ENCODE measurements at regions not wholly inside any gene's neighbourhood (a gene's known extent, or its start where the extent isn't known, plus 50 kb on each side); places are given as distances from the start of the nearest gene placed in this dataset.
"Not testable (repeated sequence)": the region's sequence is repeated elsewhere in the genome, so short reads cannot be mapped to it uniquely, and the experiment has no call there.

GRCh38 chr6:48378884-48379407, 267.9 kb upstream of the PTCHD4 start:
- Histone ChIP-seq H3K4me1 (ENCODE audit: control insufficient read depth in 1 of 2, insufficient read depth in 2 of 2, low read length in 2 of 2) (no peaks in the 10 kb centered on the region), H3K9me3 (ENCODE audit: control insufficient read depth, low read length) (no peaks in the 10 kb centered on the region), H3K27me3 (ENCODE audit: control insufficient read depth in 1 of 2, insufficient read depth in 2 of 2, low read length in 1 of 2) (no peaks in the 10 kb centered on the region), H3K36me3 (ENCODE audit: control insufficient read depth in 1 of 2, insufficient read depth in 2 of 2, low read length in 1 of 2) (no peaks in the 10 kb centered on the region), H3K4me3 (ENCODE audit: low read length in 2 of 2) (no peak overlapping the region), H3K27ac (ENCODE audit: low read depth in 1 of 2, low read length in 2 of 2) (no peak overlapping the region)
- DNase-seq = no peak
- intact Hi-C loops (cut with DNase I) = no loop called here
- no peak for ATAC-seq (ENCODE audit: low FRiP score)

- no peak overlapping the region for H3K4me3 ChIP-seq (ENCODE audit: low read length in 2 of 2)
- H3K9me3 ChIP-seq (ENCODE audit: control insufficient read depth, low read length) = no peaks in the 10 kb centered on the region
- WGBS, 2 donors = 78% methylated on average over 3 of the region's 3 CpGs
- H3K27me3 ChIP-seq (ENCODE audit: control insufficient read depth in 1 of 2, insufficient read depth in 2 of 2, low read length in 1 of 2) = no peaks in the 10 kb centered on the region
- no peaks in the 10 kb centered on the region for H3K4me1 ChIP-seq (ENCODE audit: control insufficient read depth in 1 of 2, insufficient read depth in 2 of 2, low read length in 2 of 2)
- DNase-seq = no peak
- ATAC-seq (ENCODE audit: low FRiP score) = no peak
- H3K27ac ChIP-seq (ENCODE audit: low read depth in 1 of 2, low read length in 2 of 2) = no peak overlapping the region
- intact Hi-C loops (cut with DNase I) = no loop called here
- H3K36me3 ChIP-seq (ENCODE audit: control insufficient read depth in 1 of 2, insufficient read depth in 2 of 2, low read length in 1 of 2) = no peaks in the 10 kb centered on the region
These were observed 266.1 kb upstream of the PTCHD4 start for GRCh38 chr6:48377115-48377514.

DNA sequence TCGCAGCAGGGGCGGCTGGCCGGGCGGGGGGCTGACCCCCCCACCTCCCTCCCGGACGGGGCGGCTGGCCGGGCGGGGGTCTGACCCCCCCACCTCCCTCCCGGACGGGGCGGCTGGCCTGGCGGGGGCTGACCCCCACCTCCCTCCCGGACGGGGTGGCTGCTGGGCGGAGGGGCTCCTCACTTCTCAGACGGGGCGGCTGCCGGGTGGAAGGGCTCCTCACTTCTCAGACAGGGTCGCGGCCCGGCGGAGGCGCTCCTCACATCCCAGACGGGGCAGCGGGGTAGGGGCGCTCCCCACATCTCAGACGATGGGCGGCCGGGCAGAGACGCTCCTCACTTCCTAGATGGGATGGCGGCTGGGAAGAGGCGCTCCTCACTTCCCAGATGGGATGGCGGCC, 260.2 kb upstream of the PTCHD4 start:
- H3K4me3 ChIP-seq (ENCODE audit: low read length in 2 of 2); H3K27me3 ChIP-seq (ENCODE audit: control insufficient read depth in 1 of 2, insufficient read depth in 2 of 2, low read length in 1 of 2); ATAC-seq (ENCODE audit: low FRiP score); intact Hi-C loops (cut with DNase I); H3K36me3 ChIP-seq (ENCODE audit: control insufficient read depth in 1 of 2, insufficient read depth in 2 of 2, low read length in 1 of 2); H3K9me3 ChIP-seq (ENCODE audit: control insufficient read depth, low read length); H3K4me1 ChIP-seq (ENCODE audit: control insufficient read depth in 1 of 2, insufficient read depth in 2 of 2, low read length in 2 of 2); H3K27ac ChIP-seq (ENCODE audit: low read depth in 1 of 2, low read length in 2 of 2): not testable (repeated sequence)
- WGBS, 2 donors = 93 to 96% methylated on average over 21 to 34 of the region's 34 CpGs
- DNase-seq = peak in 1 of 2 donors; percentile 49

GRCh38 chr6:48369100-48369499, 258.1 kb upstream of the PTCHD4 start:
- no peak overlapping the region for H3K27ac ChIP-seq (ENCODE audit: low read depth in 1 of 2, low read length in 2 of 2)
- no peaks in the 10 kb centered on the region for H3K4me1 ChIP-seq (ENCODE audit: control insufficient read depth in 1 of 2, insufficient read depth in 2 of 2, low read length in 2 of 2)
- WGBS, 2 donors = 78 to 81% methylated on average over 2 of the region's 2 CpGs
- intact Hi-C loops (cut with DNase I) = no loop called here
- H3K9me3 ChIP-seq (ENCODE audit: control insufficient read depth, low read length) = no peaks in the 10 kb centered on the region
- ATAC-seq (ENCODE audit: low FRiP score) = no peak
- no peaks in the 10 kb centered on the region for H3K36me3 ChIP-seq (ENCODE audit: control insufficient read depth in 1 of 2, insufficient read depth in 2 of 2, low read length in 1 of 2)
- DNase-seq = no peak
- H3K4me3 ChIP-seq (ENCODE audit: low read length in 2 of 2) = no peak overlapping the region
- no peaks in the 10 kb centered on the region for H3K27me3 ChIP-seq (ENCODE audit: control insufficient read depth in 1 of 2, insufficient read depth in 2 of 2, low read length in 1 of 2)

DNA sequence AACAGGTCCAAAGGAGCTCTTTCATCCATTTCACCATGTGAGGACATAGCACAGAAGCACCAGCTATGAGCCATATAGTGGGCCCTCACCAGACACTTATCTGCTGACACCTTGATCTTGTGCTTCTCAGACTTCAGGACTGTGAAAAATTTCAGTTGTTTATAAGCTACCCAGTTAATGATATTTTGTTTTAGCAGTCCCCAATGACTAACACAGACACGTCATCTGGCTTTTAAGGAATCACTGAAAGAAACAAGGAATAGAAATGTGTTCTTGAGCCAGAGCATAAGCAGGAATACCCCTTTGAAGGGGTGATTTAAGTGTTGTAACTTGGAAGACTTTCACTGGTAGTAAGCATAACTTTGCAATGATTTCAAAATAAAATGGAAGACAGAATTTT, 214.7 kb upstream of the PTCHD4 start:
- no peaks in the 10 kb centered on the region for H3K9me3 ChIP-seq (ENCODE audit: control insufficient read depth, low read length)
- WGBS, 2 donors = 58 to 68% methylated on average over 1 of the region's 1 CpG
- no peak overlapping the region for H3K27ac ChIP-seq (ENCODE audit: low read depth in 1 of 2, low read length in 2 of 2)
- no peak overlapping the region for H3K4me3 ChIP-seq (ENCODE audit: low read length in 2 of 2)
- H3K4me1 ChIP-seq (ENCODE audit: control insufficient read depth in 1 of 2, insufficient read depth in 2 of 2, low read length in 2 of 2) = no peaks in the 10 kb centered on the region
- DNase-seq = no peak
- ATAC-seq (ENCODE audit: low FRiP score) = no peak
- intact Hi-C loops (cut with DNase I) = no loop called here
- H3K36me3 ChIP-seq (ENCODE audit: control insufficient read depth in 1 of 2, insufficient read depth in 2 of 2, low read length in 1 of 2) = no peaks in the 10 kb centered on the region
- H3K27me3 ChIP-seq (ENCODE audit: control insufficient read depth in 1 of 2, insufficient read depth in 2 of 2, low read length in 1 of 2) = no peaks in the 10 kb centered on the region

- no peak for DNase-seq
- no peak overlapping the region for H3K27ac ChIP-seq (ENCODE audit: low read depth in 1 of 2, low read length in 2 of 2)
- 51 to 54% methylated on average over 5 of the region's 5 CpGs for WGBS, 2 donors
- no peak for ATAC-seq (ENCODE audit: low FRiP score)
- no peaks in the 10 kb centered on the region for H3K4me1 ChIP-seq (ENCODE audit: control insufficient read depth in 1 of 2, insufficient read depth in 2 of 2, low read length in 2 of 2)
- no peak overlapping the region for H3K4me3 ChIP-seq (ENCODE audit: low read length in 2 of 2)
- H3K9me3 ChIP-seq (ENCODE audit: control insufficient read depth, low read length) = no peaks in the 10 kb centered on the region
- H3K27me3 ChIP-seq (ENCODE audit: control insufficient read depth in 1 of 2, insufficient read depth in 2 of 2, low read length in 1 of 2) = peaks cover 0 to 2% of the 10 kb centered on the region in 2 donors
- intact Hi-C loops (cut with DNase I) = no loop called here
- no peaks in the 10 kb centered on the region for H3K36me3 ChIP-seq (ENCODE audit: control insufficient read depth in 1 of 2, insufficient read depth in 2 of 2, low read length in 1 of 2)
These were observed 207.7 kb upstream of the PTCHD4 start for GRCh38 chr6:48318670-48319069.

DNA sequence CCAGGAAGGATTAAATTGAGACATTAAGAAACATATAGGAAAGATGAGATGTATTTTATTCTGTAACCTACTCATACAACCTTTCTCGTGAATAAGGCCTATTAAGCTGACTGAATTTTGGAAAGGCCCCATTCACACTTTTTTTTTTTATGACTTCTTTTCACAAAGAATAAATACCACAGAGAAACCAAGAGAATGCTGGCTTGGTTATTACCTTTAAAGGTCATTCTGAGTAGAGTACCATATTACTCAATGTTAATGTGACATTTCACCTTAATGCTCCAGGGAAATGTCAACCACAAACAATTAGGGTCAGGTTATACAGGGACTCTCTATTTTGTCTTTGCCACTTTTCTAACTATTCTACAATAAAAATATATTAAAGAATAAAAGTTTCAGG, 204.9 kb upstream of the PTCHD4 start:
- Histone ChIP-seq H3K27ac (ENCODE audit: low read depth in 1 of 2, low read length in 2 of 2) (no peak overlapping the region), H3K4me3 (ENCODE audit: low read length in 2 of 2) (no peak overlapping the region), H3K9me3 (ENCODE audit: control insufficient read depth, low read length) (no peaks in the 10 kb centered on the region), H3K36me3 (ENCODE audit: control insufficient read depth in 1 of 2, insufficient read depth in 2 of 2, low read length in 1 of 2) (no peaks in the 10 kb centered on the region), H3K4me1 (ENCODE audit: control insufficient read depth in 1 of 2, insufficient read depth in 2 of 2, low read length in 2 of 2) (no peaks in the 10 kb centered on the region), H3K27me3 (ENCODE audit: control insufficient read depth in 1 of 2, insufficient read depth in 2 of 2, low read length in 1 of 2) (peaks cover 0 to 2% of the 10 kb centered on the region in 2 donors)
- ATAC-seq (ENCODE audit: low FRiP score) (no peak), DNase-seq (no peak)
- intact Hi-C loops (cut with DNase I) = no loop called here
- 76 to 84% methylated on average over 1 of the region's 1 CpG for WGBS, 2 donors

DNA sequence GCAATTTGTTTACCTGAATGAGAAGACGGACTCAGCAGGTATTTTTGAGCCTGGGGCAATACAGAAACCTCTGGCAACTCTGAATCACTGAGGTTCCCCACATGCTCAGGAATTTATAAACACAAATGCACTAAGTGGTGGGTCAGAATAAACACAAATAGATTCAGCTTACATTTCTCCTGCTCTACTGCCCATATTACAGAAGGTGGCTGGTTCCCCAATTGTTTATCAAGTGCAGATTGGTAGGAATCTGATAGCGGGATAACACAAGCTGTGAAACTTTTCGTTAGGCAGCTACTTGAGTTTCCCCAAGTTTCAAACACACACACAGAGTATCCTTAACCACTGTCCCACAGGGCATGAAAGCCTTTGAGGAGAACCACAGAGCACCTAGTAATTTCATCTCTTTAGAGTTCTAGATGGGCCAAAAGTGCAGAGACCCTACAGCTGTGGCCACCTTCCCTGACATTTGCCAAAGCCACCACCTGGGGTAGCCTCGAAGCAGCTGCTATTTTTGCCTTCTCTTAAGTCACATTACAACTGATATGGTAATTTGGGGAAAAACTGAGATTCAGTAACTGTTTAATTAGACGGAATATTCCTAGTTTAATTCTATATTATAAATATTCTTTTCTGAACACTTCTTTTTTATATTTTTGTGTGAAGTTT, 204.2 kb upstream of the PTCHD4 start:
- WGBS, 2 donors = 78 to 81% methylated on average over 5 of the region's 5 CpGs

DNA sequence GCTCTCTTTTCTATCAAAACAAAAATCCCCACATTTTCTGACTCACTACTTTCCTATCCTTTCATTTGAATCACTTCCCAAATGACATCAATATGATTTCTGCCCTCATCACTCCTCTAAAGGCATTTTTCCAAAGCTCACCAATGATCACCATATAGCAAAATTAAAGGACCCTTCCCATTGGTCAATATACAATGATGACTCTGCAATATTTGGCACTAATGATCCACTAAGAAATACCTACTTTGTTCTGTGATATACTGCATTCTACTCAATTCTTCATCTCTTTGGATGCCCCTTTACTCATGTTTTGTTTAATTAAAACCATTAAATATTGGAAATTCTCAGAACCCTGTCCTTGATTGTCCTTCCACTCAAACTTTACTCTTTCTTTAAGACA, 200.3 kb upstream of the PTCHD4 start:
- intact Hi-C loops (cut with DNase I) = no loop called here
- no peak for DNase-seq
- H3K9me3 ChIP-seq (ENCODE audit: control insufficient read depth, low read length) = no peaks in the 10 kb centered on the region

More for the DNA sequence above, 204.2 kb upstream of the PTCHD4 start:
- Histone ChIP-seq H3K36me3 (ENCODE audit: control insufficient read depth in 1 of 2, insufficient read depth in 2 of 2, low read length in 1 of 2) (no peaks in the 10 kb centered on the region), H3K9me3 (ENCODE audit: control insufficient read depth, low read length) (no peaks in the 10 kb centered on the region), H3K27ac (ENCODE audit: low read depth in 1 of 2, low read length in 2 of 2) (no peak overlapping the region), H3K4me1 (ENCODE audit: control insufficient read depth in 1 of 2, insufficient read depth in 2 of 2, low read length in 2 of 2) (no peaks in the 10 kb centered on the region), H3K27me3 (ENCODE audit: control insufficient read depth in 1 of 2, insufficient read depth in 2 of 2, low read length in 1 of 2) (peaks cover 0 to 2% of the 10 kb centered on the region in 2 donors), H3K4me3 (ENCODE audit: low read length in 2 of 2) (no peak overlapping the region)
- intact Hi-C loops (cut with DNase I) = no loop called here
- DNase-seq = no peak
- ATAC-seq (ENCODE audit: low FRiP score) = no peak

More for the DNA sequence above, 200.3 kb upstream of the PTCHD4 start:
- H3K4me1 ChIP-seq (ENCODE audit: control insufficient read depth in 1 of 2, insufficient read depth in 2 of 2, low read length in 2 of 2) = no peaks in the 10 kb centered on the region
- H3K4me3 ChIP-seq (ENCODE audit: low read length in 2 of 2) = no peak overlapping the region
- H3K36me3 ChIP-seq (ENCODE audit: control insufficient read depth in 1 of 2, insufficient read depth in 2 of 2, low read length in 1 of 2) = no peaks in the 10 kb centered on the region
- peaks cover 0 to 2% of the 10 kb centered on the region in 2 donors for H3K27me3 ChIP-seq (ENCODE audit: control insufficient read depth in 1 of 2, insufficient read depth in 2 of 2, low read length in 1 of 2)
- no peak for ATAC-seq (ENCODE audit: low FRiP score)
- no peak overlapping the region for H3K27ac ChIP-seq (ENCODE audit: low read depth in 1 of 2, low read length in 2 of 2)
